Right ventricle myocardium superior (tissue), 1 donor: ENCODE measurements at regions not wholly inside any gene's neighbourhood (a gene's known extent, or its start where the extent isn't known, plus 50 kb on each side); places are given as distances from the start of the nearest gene placed in this dataset.
"Not testable (repeated sequence)": the region's sequence is repeated elsewhere in the genome, so short reads cannot be mapped to it uniquely, and the experiment has no call there.

Experiments used
- ATAC-seq: fragments of 200-7000 bp; cut with Tn5 transposase; one replicate; pipeline ENCODE4 v1.9.1; 2020; ENCODE audit warnings: mild to moderate bottlenecking; ENCODE audit not compliant: poor library complexity
- DNase-seq: peaks from one replicate; pipeline ENCODE4 v3.0.0-alpha.2; 2020
- intact Hi-C: fragments of 100-400 bp; cut with DNase I; formaldehyde crosslinking; loops from one replicate; pipeline ENCODE4 v1.11.2; 2022
- donor health status: DM: no; HTN: yes; CAD: no; lungs with severe emphysema.

- intact Hi-C loops: no loop called here
- ATAC-seq (no peak), DNase-seq (no peak)
These were observed 50.6 kb upstream of the C1QTNF9B start for GRCh38 chr13:23947893-23948292.

- DNase-seq (no peak), ATAC-seq (no peak)
- intact Hi-C loops: no loop called here
These were observed 51.9 kb upstream of the C1QTNF9B start for GRCh38 chr13:23949200-23949599.

- ATAC-seq (no peak), DNase-seq (no peak)
- intact Hi-C loops: no loop called here
These were observed 52.4 kb upstream of the C1QTNF9B start for GRCh38 chr13:23949736-23950135.

DNA sequence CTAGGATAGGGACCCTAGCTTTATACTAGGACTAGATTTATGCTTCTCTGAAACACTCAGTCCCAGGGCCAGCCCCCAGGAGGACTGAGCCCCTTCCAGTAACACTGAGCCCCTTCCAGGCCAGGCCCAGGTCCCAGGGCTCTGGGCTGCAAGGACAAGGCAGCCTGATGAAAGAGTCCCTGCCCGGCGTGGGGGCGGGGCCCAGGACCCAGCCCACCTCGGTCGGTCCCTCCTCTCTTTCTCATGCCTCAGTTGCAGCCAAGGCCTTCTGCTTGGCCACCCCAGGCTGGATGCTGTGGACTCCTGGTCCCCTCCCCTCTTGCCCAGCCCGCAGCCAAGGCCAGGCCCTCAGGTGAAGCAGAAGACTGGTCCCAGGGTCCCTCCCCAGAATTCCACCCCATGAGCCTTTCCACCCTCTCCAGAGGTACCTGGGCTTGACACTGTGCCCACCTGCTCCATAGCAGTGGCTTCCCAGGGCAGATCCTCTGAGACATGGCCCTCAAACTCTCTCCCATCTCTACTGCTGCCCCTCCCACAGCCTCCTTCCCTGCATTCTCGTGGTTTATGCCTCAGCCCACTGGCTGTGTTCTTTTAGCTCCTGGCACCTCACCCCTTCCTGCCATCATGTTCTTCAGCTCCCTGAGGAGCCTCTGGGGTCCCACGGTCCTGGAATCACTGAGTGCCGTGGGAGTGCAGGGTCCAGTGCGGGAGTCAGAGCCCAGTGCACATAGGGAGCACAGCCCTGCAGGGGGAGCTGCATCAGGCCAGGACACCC lies 53.6 kb upstream of the C1QTNF9B start:
- peak; percentile 27 for DNase-seq
- ATAC-seq: no peak
- intact Hi-C loops: no loop called here

- ATAC-seq (no peak), DNase-seq (no peak)
- intact Hi-C loops: no loop called here
These were observed 55.5 kb upstream of the C1QTNF9B start for GRCh38 chr13:23952796-23953195.

DNA sequence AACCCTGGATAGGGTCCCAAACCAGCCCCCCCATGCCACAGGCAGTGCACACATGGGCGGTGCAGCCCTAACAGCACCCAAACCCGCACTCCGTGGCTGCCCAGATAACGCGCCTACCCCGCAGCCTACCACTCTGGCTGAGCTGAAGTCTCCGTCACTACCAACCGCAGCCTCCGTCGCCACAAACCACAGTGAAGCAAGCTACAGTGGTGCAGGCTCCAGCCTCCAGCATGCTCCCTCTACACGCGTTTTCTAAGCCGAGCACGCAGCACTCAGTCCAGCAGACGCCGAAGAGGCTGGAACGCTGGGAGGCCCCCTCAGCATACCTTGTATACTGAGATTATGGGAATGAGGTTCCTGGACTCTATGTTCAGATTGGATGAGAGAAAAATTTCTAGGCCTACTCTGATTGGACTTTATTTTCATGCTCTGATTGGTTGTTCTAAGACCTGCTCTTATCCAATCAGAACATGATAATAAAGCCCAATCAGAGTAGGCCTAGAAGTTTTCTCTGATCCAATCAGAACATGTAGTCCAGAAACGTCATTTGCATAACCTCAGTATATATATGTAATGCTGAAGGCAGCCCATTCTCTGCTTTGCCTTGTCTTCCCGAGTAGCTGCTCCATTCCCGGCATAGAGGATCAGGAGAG lies 56.7 kb upstream of the C1QTNF9B start:
- ATAC-seq: no peak
- no peak for DNase-seq
- intact Hi-C loops: no loop called here

GRCh38 chr13:23955064-23955463 lies 57.8 kb upstream of the C1QTNF9B start:
- DNase-seq (no peak), ATAC-seq (no peak)
- intact Hi-C loops: no loop called here

- no peak for DNase-seq
- ATAC-seq: no peak
- intact Hi-C loops: no loop called here
These were observed 58.8 kb upstream of the C1QTNF9B start for GRCh38 chr13:23956106-23956505.

GRCh38 chr13:23957981-23958380 lies 60.7 kb upstream of the C1QTNF9B start:
- no peak for ATAC-seq
- DNase-seq: no peak
- intact Hi-C loops: no loop called here

GRCh38 chr13:23959231-23959862 lies 62.0 kb upstream of the C1QTNF9B start:
- no peak for ATAC-seq

DNA sequence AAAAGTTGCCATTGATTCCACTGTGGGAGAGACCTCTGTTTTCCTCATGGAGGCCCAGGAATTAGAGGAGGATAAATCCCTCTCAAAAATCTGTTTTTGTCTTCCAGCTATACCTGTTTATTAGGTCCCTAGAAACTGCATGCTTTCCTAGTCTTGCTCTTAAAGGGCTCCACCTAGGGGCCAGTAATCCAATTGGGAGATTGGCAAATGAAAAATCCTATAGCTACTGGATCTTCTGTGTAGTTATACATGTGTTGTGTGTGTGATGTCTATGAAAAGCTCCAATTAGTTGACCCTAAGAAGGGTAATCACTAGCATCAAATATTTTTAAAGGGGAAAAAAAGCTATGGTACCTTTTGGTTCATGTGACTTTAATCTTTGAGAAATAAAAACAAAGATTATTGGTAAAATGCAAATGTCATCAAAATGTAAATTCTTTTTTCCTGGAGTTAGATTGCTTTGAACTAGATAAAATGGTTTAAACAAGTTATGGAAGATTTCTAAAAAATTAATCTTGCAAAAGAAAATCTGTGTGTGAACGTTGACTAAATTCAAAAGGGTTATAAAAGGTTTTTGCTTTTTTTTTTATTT lies 63.4 kb upstream of the C1QTNF9B start:
- DNase-seq (no peak), ATAC-seq (no peak)
- intact Hi-C loops: no loop called here

More at GRCh38 chr13:23959231-23959862, 62.0 kb upstream of the C1QTNF9B start:
- intact Hi-C loops: no loop called here
- DNase-seq: no peak

DNA sequence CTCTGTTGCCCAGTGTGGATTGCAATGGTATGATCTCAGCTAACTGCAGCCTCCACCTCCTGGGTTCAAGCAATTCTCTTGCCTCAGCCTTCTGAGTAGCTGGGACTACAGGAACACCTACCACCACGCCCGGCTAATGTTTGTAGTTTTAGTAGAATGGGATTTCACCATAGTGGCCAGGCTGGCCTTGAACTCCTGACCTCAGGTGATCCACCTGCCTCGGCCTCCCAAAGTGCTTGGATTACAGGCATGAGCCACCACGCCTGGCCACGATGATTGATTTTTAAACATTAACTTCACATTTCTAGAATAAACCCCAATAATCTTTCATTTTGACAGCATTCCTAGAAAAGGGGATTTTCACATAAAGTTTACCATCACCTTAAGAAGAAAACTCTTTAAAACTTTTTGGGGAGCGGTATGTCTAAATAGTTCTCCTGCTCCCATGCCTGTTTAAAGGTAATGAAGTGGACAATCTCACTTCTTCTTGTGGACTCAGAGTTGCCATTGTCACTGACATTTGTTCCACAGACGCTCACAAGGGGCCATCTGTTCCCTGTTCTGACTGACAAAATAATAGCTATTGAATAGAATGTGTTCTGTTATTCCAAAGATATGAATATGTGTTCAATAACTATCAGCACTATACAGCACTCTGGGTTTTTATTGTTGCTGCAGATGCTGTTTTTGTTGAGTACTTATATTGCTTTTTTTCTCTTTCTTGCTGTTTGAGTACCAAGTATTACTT lies 66.1 kb upstream of the C1QTNF9B start:
- no peak for ATAC-seq
- intact Hi-C loops: no loop called here
- no peak for DNase-seq

- DNase-seq (no peak), ATAC-seq (no peak)
- intact Hi-C loops: no loop called here
These were observed 66.6 kb upstream of the C1QTNF9B start for GRCh38 chr13:23963947-23964346.

GRCh38 chr13:23965346-23965745 lies 68.0 kb upstream of the C1QTNF9B start:
- DNase-seq (no peak), ATAC-seq (peak; percentile 89)
- intact Hi-C loops: no loop called here

DNA sequence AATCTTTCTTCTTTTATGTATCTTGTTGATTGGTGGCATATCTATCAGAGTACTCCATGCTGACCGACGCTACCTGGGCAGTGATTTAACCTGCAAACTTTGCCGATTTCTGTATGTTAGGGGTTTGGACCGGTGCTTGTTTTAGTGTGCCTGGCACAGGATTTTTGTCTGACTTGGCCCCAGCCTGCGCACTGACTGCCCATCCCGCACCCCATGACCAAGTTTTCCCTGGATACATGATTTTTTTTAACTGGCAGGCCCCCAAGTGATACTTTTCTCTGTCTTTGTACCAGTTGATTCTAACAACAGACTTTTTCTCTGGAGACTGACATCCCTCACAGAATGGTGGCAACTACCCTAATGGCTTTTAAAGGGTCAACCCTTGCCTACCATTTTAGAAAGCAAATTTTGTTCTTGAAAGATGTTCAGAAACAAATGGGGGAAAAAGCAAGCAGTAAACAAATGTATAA lies 69.0 kb upstream of the C1QTNF9B start:
- DNase-seq: no peak
- ATAC-seq: no peak
- intact Hi-C loops: no loop called here

GRCh38 chr13:23966691-23967615 lies 69.7 kb upstream of the C1QTNF9B start:
- no peak for DNase-seq
- intact Hi-C loops: no loop called here
- ATAC-seq: no peak

DNA sequence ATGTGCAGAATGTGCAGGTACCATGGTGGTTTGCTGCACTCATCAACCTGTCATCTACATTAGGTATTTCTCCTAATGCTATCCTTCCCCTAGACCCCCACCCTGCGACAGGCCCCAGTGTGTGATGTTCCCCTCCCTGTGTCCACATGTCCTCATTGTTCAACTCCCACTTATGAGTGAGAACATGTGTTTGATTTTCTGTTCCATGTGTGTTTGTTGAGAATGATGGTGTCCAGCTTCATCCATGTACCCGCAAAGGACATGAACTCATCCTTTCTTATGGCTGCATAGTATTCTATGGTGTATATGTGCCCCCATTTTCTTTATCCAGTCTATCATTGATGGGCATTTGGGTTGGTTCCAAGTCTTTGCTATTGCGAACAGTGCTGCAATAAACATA lies 70.5 kb upstream of the C1QTNF9B start:
- intact Hi-C loops, DNase-seq, ATAC-seq: not testable (repeated sequence)

GRCh38 chr13:23969647-23970046 lies 72.3 kb upstream of the C1QTNF9B start:
- DNase-seq (no peak), ATAC-seq (no peak)
- intact Hi-C loops: no loop called here
